OCI-M2 (cell line): ENCODE measurements at regions not wholly inside any gene's neighbourhood (a gene's known extent, or its start where the extent isn't known, plus 50 kb on each side); places are given as distances from the start of the nearest gene placed in this dataset.

ENCODE experiments used
- DNase-seq: peaks from one replicate; lab custom pipeline; 2025; ENCODE audit not compliant: unreplicated experiment; lab: John Stamatoyannopoulos, UW

DNA sequence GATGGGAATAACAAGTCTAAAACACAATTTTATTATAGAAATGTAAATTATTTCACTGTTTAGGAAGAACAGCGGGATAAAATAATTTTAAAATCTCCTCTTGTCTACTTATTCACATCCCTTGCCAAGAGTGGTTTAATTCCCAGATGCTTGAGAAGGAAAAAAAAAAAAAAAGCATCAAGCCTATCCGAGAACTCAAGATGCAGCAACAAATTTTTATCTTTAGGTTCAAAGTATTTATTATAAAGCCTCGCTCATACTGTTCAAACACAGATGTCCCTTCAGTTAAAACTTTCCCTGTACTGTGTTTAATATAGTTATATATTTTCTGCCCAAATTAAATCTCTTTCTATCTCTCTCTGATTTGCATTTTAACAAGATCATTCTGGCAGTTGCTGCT is 1615.8 kb downstream of the PLA2G4A start:
- DNase-seq: no peak

DNA sequence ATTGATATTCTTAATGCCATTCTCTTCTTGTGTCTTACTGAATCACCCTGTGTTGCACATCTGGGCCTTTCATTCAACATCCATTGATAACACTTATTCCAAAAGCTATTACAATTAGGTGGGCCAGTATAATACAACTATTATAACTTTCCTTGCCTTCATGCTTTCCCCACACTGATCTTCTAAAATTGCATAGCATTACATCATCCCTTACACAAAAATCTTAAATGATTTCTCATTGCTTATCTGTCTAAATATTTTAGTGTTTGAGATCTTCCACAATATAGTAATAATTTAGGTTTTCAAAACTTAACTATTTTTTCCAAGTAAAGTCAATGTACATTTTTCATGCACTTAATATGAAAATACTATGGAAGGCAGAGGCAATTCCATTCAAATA is 1634.1 kb downstream of the PLA2G4A start:
- DNase-seq: no peak

DNA sequence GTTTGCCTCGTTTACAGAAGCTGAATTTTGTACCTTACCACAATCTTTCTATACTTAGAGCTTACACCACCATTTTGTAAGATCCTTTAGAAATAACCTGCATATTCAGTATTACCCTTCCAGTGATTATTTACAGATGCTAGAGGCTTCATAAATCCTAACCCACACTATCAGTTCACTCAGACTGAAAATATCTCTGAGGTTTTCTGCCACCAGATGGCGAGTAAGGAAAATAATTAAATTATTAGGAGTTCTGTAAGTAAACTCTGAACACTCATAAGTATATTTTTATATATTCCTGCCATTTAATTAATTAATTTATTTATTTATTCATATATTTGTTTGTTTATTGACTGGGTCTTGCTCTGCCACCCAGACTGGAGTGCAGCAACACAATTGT is 1635.2 kb downstream of the PLA2G4A start:
- DNase-seq: no peak

DNA sequence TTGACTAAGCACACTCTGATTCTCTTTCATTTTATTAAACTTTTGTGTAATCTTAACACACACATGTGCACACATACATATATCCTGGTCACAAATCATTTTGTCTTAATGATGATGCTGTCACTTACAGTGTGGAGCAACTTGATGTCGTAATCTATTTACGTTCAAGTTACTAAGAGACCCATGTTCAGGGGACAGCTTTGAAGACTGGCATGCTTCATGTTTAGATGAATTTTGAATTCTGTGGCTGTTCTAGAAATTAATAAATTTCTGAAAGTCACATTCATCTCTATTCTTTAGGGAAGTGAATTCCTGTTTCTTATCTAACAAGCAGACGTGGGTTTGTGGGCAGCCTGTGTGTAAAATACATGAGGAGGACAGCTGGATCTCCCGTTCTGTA is 1637.8 kb downstream of the PLA2G4A start:
- DNase-seq: no peak

DNA sequence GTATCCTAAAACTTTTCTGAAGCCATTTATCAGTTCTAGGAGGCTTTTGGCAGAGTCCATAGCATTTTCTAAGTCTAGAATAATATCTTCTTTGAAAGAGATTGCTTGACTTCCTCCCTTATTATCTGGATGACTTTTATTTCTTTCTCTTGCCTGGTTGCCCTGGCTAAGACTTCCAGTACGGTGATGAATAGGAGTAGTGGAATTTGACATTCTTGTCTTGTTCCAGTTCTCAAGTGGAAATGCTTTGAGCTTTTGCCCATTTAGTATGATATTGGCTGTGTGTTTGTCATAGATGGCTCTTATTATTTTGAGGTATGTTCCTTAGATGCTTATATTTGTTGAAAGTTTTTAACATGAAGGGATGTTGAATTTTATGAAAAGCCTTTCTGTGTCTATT is 1647.9 kb downstream of the PLA2G4A start:
- no peak for DNase-seq

DNA sequence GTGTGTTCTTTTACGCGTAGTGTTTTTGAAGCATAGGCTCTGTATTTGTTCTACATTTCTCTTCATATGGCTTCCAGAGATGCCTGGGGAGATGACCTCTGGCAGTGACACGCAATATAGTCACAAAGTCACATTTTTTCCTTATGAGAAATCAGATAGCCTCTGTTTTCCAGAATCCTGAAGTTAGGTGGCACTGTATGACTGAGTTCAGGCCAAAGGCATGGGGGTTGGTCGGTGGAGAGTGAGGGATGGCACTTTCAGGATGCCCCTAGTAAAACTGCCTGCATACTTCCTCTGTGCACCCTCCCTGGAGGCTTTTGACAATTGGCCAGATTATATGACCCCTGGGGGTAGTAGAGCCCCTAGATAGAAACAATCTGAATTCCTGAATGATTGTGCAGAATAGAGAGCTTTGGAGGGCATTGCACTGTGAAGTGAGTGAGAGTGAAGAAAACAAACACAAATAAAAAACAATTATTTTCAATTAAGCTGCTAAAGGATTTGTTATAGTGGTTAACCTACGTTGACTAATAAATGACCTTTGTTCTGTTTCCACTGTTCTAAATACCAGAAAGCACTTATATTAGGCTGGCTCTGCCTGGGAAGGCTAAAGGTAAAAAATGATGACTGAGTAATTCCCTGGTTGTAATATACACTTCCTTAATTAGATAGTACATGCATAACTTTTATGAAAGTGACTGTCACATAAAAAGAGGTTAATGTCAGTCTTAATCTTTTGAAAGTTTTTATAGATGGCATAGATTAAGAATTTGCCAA is 1660.8 kb downstream of the PLA2G4A start:
- no peak for DNase-seq

DNA sequence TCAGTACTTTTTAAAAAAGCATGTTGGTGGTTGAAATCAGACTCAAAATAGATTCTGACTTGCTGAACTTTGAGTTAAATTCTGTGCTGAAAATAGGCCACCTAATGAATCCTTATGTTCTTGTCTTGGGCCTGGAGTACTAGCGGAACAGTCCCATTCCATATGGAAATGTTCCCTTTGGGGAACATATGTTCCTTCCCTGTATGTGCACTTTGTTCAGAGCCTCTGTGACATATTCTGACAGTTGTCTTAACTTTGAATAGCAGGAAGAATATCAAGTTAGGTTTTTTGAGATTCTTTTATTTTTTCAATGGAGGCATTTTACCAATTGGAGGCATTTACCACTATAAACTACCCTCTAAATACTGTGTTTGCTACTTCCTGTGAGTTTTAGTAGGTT is 1667.8 kb downstream of the PLA2G4A start:
- DNase-seq: no peak

DNA sequence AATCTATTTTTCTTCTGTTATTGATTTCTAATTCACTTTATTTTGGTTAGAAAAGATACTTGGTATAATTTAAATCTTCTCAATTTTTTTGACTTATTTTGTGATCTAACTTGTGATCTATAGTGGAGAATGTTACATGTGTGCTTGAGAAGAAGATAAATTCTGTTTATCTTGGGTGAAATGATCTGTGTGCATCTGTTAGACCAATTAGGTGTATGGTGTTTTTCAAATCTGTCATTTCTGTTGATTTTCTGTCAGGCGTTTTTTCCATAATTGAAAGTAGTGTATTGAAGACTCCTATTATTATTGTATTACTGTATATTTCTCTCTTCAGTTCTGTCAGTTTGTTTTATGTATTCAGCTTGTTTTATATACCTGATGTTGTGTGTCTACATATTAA is 1668.3 kb downstream of the PLA2G4A start:
- no peak for DNase-seq

DNA sequence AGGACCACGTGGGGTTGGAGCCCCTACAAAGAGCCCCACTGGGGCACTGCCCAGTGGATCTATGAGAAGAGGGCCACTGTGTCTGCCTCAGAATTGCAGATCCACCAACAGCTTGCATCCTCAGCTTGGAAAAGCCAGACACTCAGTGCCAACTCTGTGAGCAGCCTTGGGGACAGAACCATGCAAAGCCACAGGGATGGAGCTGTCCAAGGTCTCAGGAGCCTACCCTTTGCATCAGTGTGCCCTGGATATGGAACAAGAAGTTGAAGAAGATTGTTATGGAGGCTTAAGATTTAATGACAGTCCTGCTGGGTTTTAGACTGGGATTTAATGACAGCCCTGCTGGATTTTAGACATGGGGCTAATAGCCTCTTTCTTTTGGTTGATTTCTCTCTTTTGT is 1670.9 kb downstream of the PLA2G4A start:
- DNase-seq: no peak

DNA sequence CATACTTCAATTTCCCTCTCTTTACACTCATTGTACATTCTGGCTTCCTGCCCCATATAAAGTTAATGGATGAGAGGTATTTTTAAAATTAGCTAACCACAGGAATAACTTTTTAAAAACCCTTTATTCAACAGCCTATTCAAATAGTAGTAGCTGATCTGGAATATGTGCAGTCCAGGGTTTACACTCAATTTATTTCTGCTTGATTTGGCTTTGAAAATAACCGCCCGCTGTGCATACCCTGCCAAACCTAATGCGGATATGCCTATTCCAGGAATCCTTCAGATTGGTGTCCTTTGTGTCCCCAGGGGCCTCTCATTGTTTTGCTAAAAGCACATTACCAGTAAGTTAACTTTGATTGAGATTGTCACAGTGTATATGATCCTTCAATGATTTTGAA is 1686.2 kb downstream of the PLA2G4A start:
- no peak for DNase-seq

DNA sequence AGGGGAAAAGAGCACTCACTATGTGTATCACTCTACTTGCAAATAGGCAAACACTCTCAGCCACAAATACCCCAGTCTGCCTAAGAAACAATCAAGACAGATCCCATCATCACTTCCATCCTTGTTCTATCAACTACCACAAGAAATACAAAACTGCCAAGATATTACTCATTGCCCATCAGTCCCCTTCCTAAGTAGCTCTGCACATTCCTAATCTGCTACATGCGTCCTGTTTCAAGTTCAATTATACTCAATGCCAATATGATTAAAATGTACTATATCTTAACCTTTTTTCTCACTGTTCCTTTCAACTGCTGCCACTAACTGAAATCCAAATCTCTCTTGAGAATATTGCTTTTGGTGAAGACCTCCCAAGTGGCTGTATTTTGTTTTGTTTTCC is 1688.4 kb downstream of the PLA2G4A start:
- DNase-seq: no peak

DNA sequence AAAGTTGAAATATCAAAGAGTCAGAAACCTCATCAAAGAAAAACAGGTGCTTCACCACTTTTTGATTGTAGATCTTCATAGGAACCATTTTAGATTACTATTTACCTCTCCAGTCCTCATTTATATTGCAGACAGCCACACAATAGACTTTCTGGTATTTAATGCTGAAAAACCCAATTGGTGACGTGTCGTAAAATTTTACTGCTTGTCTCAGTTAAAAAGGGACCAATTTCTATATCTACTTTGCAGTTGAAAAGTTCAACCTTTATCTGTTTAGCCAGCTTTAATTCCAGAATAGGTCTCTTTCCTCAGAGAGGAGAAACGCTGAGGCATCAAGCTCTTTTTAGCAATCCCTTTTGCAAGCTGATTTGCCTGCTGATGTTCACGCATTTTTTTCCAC is 1722.4 kb downstream of the PLA2G4A start:
- no peak for DNase-seq

DNA sequence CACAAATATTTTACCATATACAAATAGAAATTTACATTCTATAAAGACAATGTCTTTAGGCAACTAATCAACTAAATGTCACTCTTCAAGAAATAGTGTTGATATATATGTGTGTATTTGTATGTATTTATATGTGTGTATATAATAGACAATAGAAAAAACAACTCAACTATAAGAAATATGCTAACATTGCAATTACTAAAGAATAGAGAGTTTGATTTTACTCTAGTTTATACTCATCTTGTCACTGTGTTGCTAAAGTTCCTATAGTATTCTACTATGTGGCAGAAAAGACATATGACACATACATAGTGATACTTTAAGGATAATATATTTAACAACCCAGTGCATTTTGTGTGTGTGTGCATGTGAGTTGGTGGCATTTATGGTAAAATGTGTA is 1728.3 kb downstream of the PLA2G4A start:
- no peak for DNase-seq

DNA sequence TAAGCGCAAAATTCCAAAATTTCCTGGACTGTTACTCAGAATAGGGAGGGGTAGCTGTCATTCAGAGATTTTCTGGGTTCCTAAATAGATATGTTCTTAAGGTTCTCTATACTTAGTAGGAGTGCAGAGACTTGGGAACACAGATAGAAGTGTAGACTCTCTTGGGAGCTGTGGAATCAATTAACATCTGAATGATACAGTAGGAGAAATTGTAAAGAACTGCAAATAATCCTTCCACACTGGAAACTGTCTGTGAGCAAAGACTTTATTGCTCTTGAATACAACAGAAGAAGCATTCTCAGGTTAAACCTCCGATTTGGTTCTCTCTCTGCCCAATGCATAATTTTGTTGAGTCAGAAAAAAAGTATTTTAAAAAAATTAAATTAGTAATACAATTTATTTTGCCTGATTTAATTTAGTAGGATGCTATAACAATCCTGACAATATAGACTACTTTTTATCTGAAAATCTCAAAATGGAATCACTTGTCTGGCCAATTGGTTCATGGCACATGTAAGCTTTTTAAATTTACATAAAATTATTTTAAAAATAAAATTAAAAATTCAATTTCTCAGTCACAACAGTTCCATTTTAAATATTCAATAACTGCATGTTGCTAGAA is 1754.3 kb downstream of the PLA2G4A start:
- no peak for DNase-seq

DNA sequence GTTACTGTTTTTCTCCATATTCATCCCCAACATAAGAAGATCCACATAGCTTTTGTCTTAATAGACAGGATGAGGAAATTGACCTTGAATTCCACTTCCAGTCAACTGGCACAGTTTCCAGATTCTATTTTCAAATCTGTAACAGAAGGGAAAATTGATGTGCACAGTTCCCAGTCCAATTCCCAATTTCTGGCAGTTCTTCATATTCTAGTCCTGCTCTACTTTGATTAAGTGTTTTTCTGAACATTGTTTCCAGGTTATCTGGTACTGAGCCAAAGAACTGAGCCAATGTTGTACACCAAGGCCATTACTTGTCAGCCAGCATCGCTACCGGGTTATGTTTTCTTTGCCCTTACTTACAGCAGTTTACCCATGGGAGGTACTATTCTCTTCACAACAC is 1755.4 kb downstream of the PLA2G4A start:
- no peak for DNase-seq

DNA sequence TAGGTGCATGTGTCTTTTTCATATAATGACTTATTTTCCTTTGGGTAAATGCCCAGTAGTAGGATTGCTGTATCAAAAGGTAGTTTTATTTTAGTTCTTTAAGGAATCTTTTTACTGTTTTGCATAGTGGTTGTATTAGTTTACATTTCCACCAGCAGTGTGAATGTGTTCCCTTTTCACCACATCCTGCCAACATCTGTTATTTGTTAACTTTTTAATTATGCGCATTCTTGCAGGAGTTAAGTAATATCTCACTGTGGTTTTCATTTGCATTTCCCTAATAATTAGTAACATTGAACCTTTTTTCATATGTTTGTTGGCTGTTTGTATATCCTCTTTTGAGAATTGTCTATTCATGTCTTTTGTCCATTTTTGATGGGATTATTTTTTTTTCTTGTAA is 1761.9 kb downstream of the PLA2G4A start:
- no peak for DNase-seq

DNA sequence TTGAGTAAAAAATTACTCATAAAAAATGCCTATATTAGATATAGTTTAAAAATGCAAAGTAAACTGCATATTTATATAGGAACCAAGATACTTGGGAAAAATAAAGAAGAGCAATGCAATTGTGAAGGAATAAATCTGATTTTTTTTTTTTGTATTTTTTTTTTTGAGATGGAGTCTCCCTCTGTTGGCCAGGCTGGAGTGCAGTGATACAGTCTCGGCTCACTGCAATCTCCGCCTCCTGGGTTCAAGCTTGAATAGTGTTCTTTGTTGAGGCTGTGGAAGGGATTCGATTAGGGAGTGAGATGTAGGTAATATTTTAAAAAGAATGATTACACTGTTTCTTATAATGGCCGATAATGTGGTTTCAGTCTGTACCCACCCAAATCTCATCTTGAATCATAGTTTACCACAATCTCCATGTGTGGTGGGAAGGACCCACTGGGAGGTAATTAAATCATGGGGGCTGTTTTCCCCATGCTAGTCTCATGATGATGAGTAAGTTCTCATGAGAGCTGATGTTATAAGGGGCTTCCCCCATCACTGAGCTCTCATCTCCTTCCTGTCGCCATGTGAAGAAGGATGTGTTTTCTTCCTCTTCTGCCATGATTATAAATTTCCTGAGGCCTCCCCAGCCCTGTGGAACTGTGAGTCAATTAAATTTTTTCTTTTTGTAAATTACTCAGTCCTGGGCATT is 1765.9 kb downstream of the PLA2G4A start:
- no peak for DNase-seq

DNA sequence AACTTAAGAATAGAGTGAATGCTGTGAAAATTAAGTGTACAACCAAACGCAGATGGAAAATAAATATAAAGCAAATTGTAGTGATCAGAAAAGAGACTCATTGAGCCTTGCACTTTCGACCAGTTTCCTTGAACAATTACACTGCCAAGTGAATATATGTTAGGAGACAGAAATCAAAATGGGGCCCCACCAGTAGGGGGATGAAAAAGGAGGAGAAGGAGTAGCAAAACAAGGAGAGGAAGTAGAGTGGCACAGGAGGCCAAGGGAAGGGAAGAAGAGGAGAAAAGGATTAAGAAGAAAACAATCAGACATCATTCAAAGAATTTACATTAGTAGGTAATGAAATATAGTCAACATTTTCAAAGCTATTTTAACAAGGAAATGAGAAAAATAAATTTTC is 1770.6 kb downstream of the PLA2G4A start:
- no peak for DNase-seq

DNA sequence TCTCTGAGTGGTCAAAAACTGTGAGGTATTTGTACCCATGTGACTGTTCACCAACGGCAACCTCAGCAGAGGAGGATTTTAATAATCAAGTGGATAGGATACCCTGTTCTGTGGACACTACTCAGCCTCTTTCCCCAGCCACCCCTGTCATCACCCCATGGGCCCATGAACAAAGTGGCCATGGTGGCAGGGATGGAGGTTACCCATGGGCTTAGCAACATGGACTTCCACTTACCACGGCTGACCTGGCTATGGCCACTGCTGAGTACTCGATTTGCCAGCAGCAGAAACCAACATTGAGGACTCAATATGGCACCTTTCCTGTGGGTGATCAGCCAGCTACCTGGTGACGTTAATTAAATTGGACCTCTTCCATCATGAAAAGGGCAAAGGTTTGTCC is 1782.7 kb downstream of the PLA2G4A start:
- DNase-seq: no peak

DNA sequence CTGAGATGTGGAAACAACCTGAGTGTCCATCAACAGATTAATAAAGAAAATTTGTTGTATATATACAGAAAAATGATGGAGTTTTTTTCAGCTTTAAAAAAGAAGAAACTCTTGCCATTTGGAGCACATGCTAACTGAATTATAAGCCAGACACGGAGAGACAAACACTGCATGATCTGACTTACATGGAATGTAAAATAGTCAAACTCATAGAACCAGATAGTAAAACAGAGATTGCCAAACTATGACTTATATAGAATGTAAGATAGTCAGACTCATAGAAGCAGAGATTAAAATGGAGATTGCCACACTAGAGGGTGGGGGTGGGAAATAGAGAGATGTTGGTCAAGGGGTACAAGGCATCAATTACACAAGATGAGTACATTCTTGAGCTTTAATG is 1786.6 kb downstream of the PLA2G4A start:
- DNase-seq: no peak

DNA sequence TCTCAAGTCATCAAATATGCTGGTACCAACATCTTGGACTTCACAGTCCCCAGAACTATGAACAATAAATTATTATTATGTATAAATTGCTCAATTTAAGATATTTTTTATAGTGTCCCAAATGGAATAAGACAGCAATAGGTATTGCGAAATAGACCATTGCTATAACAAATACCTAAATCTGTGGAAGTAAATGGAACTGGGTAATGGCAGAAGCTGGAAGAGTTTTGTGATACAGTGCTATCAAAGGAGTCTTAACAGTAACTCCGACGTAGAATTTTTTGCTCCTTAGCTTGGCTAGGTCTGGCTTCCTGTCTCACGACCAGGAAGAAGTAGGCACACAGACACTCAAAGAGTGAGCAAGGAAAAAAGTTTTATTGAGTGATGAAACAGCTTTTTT is 1791.5 kb downstream of the PLA2G4A start:
- no peak for DNase-seq

DNA sequence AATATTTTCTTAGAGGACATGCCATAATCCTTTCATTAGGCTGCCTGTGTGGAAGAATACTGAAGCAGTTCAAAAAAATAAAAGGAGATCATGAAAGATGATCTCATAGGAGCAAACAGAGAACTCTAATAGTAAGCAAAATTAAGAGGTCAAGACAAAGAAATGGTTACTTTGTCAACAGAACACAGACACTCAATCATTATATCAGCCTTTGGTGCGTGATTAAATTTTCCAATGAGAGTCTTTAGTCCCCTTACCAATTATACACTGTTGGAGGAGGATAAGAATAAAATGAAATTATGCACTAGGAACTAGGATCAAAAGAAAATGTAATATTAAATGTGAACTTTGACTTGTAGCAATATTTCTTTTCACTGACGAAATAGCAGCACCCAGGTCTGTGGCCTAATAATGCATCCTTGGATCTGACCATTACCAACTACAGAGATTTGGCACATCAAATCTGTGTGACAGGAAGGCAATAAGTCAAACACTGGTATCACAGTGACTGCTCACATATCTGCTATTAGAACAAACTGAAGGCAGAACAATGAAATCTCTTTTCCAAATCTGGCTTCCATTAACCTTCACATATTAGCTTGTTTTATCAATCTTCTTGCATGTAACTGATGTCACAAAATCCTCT is 1812.9 kb downstream of the PLA2G4A start:
- no peak for DNase-seq
